Panc1 (cell line): ENCODE measurements at regions not wholly inside any gene's neighbourhood (a gene's known extent, or its start where the extent isn't known, plus 50 kb on each side); places are given as distances from the start of the nearest gene placed in this dataset.

Experiments used
- ATAC-seq: fragments of 200-7000 bp; cut with Tn5 transposase; 2 replicates; pipeline ENCODE4 v1.9.1; 2020; ENCODE audit warnings: mild to moderate bottlenecking, moderate library complexity
- BruUV-seq: library from RNA; stranded (reverse); fragments of 400-500 nt; replicated peaks from 2 replicates; lab custom pipeline; 2021; lab: Mats Ljungman, UMichigan
- CTCF ChIA-PET: fragments of 300-600 bp; sonication (Branson Sonifier 250); formaldehyde crosslinking; loops from one replicate; lab custom pipeline; 2022; ENCODE audit warnings: antibody characterized with exemption; lab: Charles Lee
- POLR2A ChIA-PET: fragments of 300-600 bp; sonication (Branson Sonifier 250); formaldehyde crosslinking; loops from one replicate; lab custom pipeline; 2022; ENCODE audit warnings: antibody characterized with exemption; lab: Charles Lee
- DNase-seq: peaks from one replicate; pipeline ENCODE4 v3.0.0-alpha.2; 2010; ENCODE audit warnings: low read depth, low spot score
- H3K27ac ChIP-seq: 2 replicates; pipeline ENCODE4 v1.5.1; 2011; ENCODE audit warnings: mild to moderate bottlenecking, low read length, inconsistent platforms
- H3K27me3 ChIP-seq: fragments of 200-500 bp; sonication (Bioruptor generic); 2 replicates; pipeline ENCODE4 v1.6.0; 2014; ENCODE audit warnings: low read length, inconsistent platforms; ENCODE audit not compliant: control insufficient read depth, insufficient read depth
- H3K36me3 ChIP-seq: fragments of 200-500 bp; sonication (Bioruptor generic); 2 replicates; pipeline ENCODE4 v1.5.1; 2014; ENCODE audit warnings: inconsistent platforms, mild to moderate bottlenecking, low read length, moderate library complexity; ENCODE audit not compliant: control insufficient read depth, insufficient read depth
- H3K4me1 ChIP-seq: 2 replicates; pipeline ENCODE4 v1.5.1; 2011; ENCODE audit warnings: inconsistent platforms, mild to moderate bottlenecking, low read length, moderate library complexity; ENCODE audit not compliant: control insufficient read depth, insufficient read depth
- H3K4me3 ChIP-seq, 2 experiments: 2 replicates each; pipeline ENCODE4 v1.5.1; 2011 to 2012; ENCODE audit warnings: low read depth in 2 of 2, low read length in 2 of 2, mild to moderate bottlenecking in 2 of 2, inconsistent platforms in 1 of 2, moderate library complexity in 1 of 2
- H3K9me3 ChIP-seq: fragments of 200-500 bp; sonication (Bioruptor generic); 2 replicates; pipeline ENCODE4 v1.5.1; 2014; ENCODE audit warnings: low read depth, mild to moderate bottlenecking, inconsistent platforms, low read length, moderate library complexity; ENCODE audit not compliant: control insufficient read depth, insufficient read depth
- CTCF ChIP-seq: fragments of 450-650 bp; IDR thresholded peaks from 2 replicates; pipeline ENCODE4 v1.5.1; 2017; ENCODE audit warnings: mild to moderate bottlenecking
- POLR2AphosphoS5 ChIP-seq: IDR thresholded peaks from 2 replicates; pipeline ENCODE4 v1.6.1; 2012; ENCODE audit warnings: mild to moderate bottlenecking, low read depth, low read length, moderate library complexity
- REST ChIP-seq, 2 experiments: IDR thresholded peaks; 2 replicates each; pipeline ENCODE4 v1.6.1; 2011 to 2012; ENCODE audit warnings: low read depth in 2 of 2, control low read depth in 1 of 2, low read length in 1 of 2, mild to moderate bottlenecking in 1 of 2, moderate library complexity in 1 of 2; ENCODE audit not compliant: insufficient read depth in 1 of 2
- SIN3A ChIP-seq: IDR thresholded peaks from 2 replicates; pipeline ENCODE4 v1.6.1; 2012; ENCODE audit warnings: low read depth, mild to moderate bottlenecking, low read length, moderate library complexity, borderline replicate concordance; ENCODE audit not compliant: insufficient read depth
- TCF7L2 ChIP-seq: IDR thresholded peaks from 2 replicates; pipeline ENCODE4 v1.6.1; 2011; ENCODE audit warnings: mild to moderate bottlenecking, low read depth, low read length, inconsistent platforms
- in situ Hi-C: cut with HindIII; loops from 2 replicates; pipeline ENCODE4 v1.10.0; 2016; ENCODE audit warnings: low sequenced_read_pairs, low pct_unique_long_range_greater_than_20kb
- intact Hi-C: fragments of 100-400 bp; cut with micrococcal nuclease; formaldehyde crosslinking; loops from one replicate; pipeline ENCODE4 v1.10.0; 2022; ENCODE audit not compliant: unreplicated experiment

- Histone ChIP-seq H3K4me3 (no peak overlapping the region), H3K27ac (no peak overlapping the region), H3K4me1 (no peaks in the 10 kb centered on the region), H3K36me3 (no peaks in the 10 kb centered on the region), H3K9me3 (no peaks in the 10 kb centered on the region), H3K27me3 (peaks cover 3% of the 10 kb centered on the region; the same call in 1 of the 2 replicates)
- ChIA-PET CTCF (no interaction called here), POLR2A (no interaction called here)
- BruUV-seq, result no TSS peak
- DNase-seq (no peak), ATAC-seq (no peak)
- intact Hi-C loops (no loop called here), in situ Hi-C loops (no loop called here)
- TF ChIP-seq SIN3A (no peak), TCF7L2 (no peak), CTCF (no peak), REST (IDR thresholded peaks at IDR 0.05; ENCODE audit: insufficient read depth in 1 of 2, low read depth in 2 of 2, low read length in 1 of 2) (no peak), POLR2AphosphoS5 (no peak)
Observed at GRCh38 chr12:115611477-115611876, 666.0 kb downstream of the MED13L start.

GRCh38 chr12:115609347-115609746 is 668.1 kb downstream of the MED13L start:
- no TSS peak for BruUV-seq

More at GRCh38 chr12:115609347-115609746, 668.1 kb downstream of the MED13L start:
- no peaks in the 10 kb centered on the region for H3K36me3 ChIP-seq
- no peaks in the 10 kb centered on the region for H3K9me3 ChIP-seq
- TF ChIP-seq TCF7L2, result no peak
- TF ChIP-seq REST (IDR thresholded peaks at IDR 0.05; ENCODE audit: insufficient read depth in 1 of 2, low read depth in 2 of 2, low read length in 1 of 2), result no peak
- no peak for TF ChIP-seq POLR2AphosphoS5
- no peak for TF ChIP-seq CTCF
- TF ChIP-seq SIN3A, result no peak
- ATAC-seq, result no peak
- ChIA-PET CTCF (interaction anchor here (0.6 kb wide), 1 partner anchor 692 kb away, joined by 3 read pairs; no protein-coding TSS in a partner anchor), POLR2A (no interaction called here)
- H3K4me1 ChIP-seq, result no peaks in the 10 kb centered on the region
- no peak overlapping the region for H3K27ac ChIP-seq
- peaks cover 3% of the 10 kb centered on the region; the same call in 1 of the 2 replicates for H3K27me3 ChIP-seq
- no peak for DNase-seq
- intact Hi-C loops (no loop called here), in situ Hi-C loops (no loop called here)
- H3K4me3 ChIP-seq, result no peak overlapping the region
